K562 (cell line): ENCODE measurements at regions not wholly inside any gene's neighbourhood (a gene's known extent, or its start where the extent isn't known, plus 50 kb on each side); places are given as distances from the start of the nearest gene placed in this dataset.
A peak's percentile ranks its signal among the peaks of the same experiment; 100 is the strongest.

Experiments
- ATAC-seq: fragments of 200-7000 bp; cut with Tn5 transposase; 3 replicates; pipeline ENCODE4 v1.9.1; 2020; ENCODE audit warnings: moderate library complexity
- BruUV-seq: library from RNA; stranded (reverse); fragments of 400-500 nt; replicated peaks from 2 replicates; lab custom pipeline; 2021; lab: Mats Ljungman, UMichigan
- CTCF ChIA-PET: fragments of 300-600 bp; formaldehyde crosslinking; extraction: SDS; loops from one replicate; lab custom pipeline; 2021; ENCODE audit warnings: low intra/inter-chr PET ratio; lab: Yijun Ruan, JAX
- POLR2A ChIA-PET: fragments of 300-600, 350-650 bp; sonication (Branson Sonifier 250); formaldehyde crosslinking; extraction: SDS; loops from one replicate; lab custom pipeline; 2021; ENCODE audit warnings: antibody characterized with exemption, inconsistent platforms; lab: Yijun Ruan, JAX
- DNase-seq, 4 experiments: peaks; one replicate each; pipeline versions ENCODE4 v3.0.0 to v3.0.0-alpha.2; 2011 to 2018; ENCODE audit warnings: low spot score in 3 of 4, mixed read lengths in 3 of 4; ENCODE audit errors: extremely low read depth in 1 of 4
- FAIRE-seq: peaks from 2 replicates; lab custom pipeline; 2011; peaks lifted over from hg19 to GRCh38; lab: Jason Lieb, UNC
- H2AFZ ChIP-seq: 2 replicates; pipeline ENCODE4 v1.6.0; 2011; ENCODE audit warnings: low read depth, low read length, control low read depth, inconsistent platforms
- H3K27ac ChIP-seq: fragments of 200-600 bp; 3 replicates; pipeline ENCODE4 v1.8.0; 2011; ENCODE audit warnings: low read depth, mild to moderate bottlenecking, control low read depth, inconsistent platforms, low read length, moderate library complexity, mixed read lengths; ENCODE audit errors: extremely low read depth
- H3K27me3 ChIP-seq, 2 experiments: fragments of 300-600 bp in 1 of 2; 2 replicates in 1 of 2; 3 replicates in 1 of 2; pipeline versions ENCODE4 v1.6.0 to v1.8.0; 2011; ENCODE audit warnings: inconsistent platforms in 2 of 2, low read length in 2 of 2, mild to moderate bottlenecking in 1 of 2, mixed read lengths in 1 of 2, moderate library complexity in 1 of 2; ENCODE audit not compliant: control insufficient read depth in 2 of 2, insufficient read depth in 2 of 2
- H3K36me3 ChIP-seq: fragments of 300-600 bp; 3 replicates; pipeline ENCODE4 v1.8.0; 2011; ENCODE audit warnings: mild to moderate bottlenecking, low read length, inconsistent platforms; ENCODE audit not compliant: control insufficient read depth, insufficient read depth
- H3K4me1 ChIP-seq, 2 experiments: fragments of 200-600 bp in 1 of 2; replicated peaks in 1 of 2; 2 replicates in 1 of 2; 3 replicates in 1 of 2; pipeline versions ENCODE4 v1.5.1 to v1.8.0; 2011; ENCODE audit warnings: inconsistent platforms in 2 of 2, low read length in 2 of 2, mild to moderate bottlenecking in 1 of 2, mixed read lengths in 1 of 2, moderate library complexity in 1 of 2; ENCODE audit not compliant: control insufficient read depth in 2 of 2, insufficient read depth in 2 of 2
- H3K4me2 ChIP-seq: 2 replicates; pipeline ENCODE4 v1.6.1; 2011; ENCODE audit warnings: low read length, control low read depth, inconsistent platforms, mixed read lengths; ENCODE audit not compliant: insufficient read depth
- H3K4me3 ChIP-seq: fragments of 200-600 bp; sonication (generic), shearing (Covaris generic); 2 replicates; pipeline ENCODE4 v1.5.1; 2016; ENCODE audit warnings: control low read depth, inconsistent platforms
- H3K79me2 ChIP-seq: fragments of 200-600 bp; 3 replicates; pipeline ENCODE4 v1.8.0; 2011; ENCODE audit warnings: low read length, inconsistent platforms; ENCODE audit not compliant: control insufficient read depth, insufficient read depth
- H3K9ac ChIP-seq, 2 experiments: 2 replicates each; pipeline versions ENCODE4 v1.6.0 to v1.6.1; 2011; ENCODE audit warnings: low read depth in 2 of 2, low read length in 2 of 2, control low read depth in 1 of 2, inconsistent platforms in 1 of 2, mild to moderate bottlenecking in 1 of 2, mixed read lengths in 1 of 2; ENCODE audit not compliant: insufficient read depth in 1 of 2
- H3K9me1 ChIP-seq: one replicate; pipeline ENCODE4 v1.6.0; 2011; ENCODE audit warnings: inconsistent platforms, mild to moderate bottlenecking, low read length, moderate library complexity; ENCODE audit not compliant: control insufficient read depth, insufficient read depth
- H3K9me3 ChIP-seq: replicated peaks from 2 replicates; pipeline ENCODE4 v1.5.1; 2011; ENCODE audit warnings: low read depth, low read length, inconsistent platforms; ENCODE audit not compliant: control insufficient read depth, insufficient read depth
- H4K20me1 ChIP-seq: replicated peaks from 2 replicates; pipeline ENCODE4 v1.6.1; 2011; ENCODE audit warnings: low read length, inconsistent platforms, mixed read lengths; ENCODE audit not compliant: control insufficient read depth, insufficient read depth
- FUS ChIP-seq: fragments of 200-400 bp; formaldehyde crosslinking; optimal IDR thresholded peaks from 2 replicates; pipeline ENCODE3; 2017; ENCODE audit warnings: low read depth, low read length
- HMG20B ChIP-seq: fragments of 250-450 bp; sonication (Bioruptor Pico); IDR thresholded peaks from 2 replicates; pipeline ENCODE4 v1.5.0; 2021; ENCODE audit warnings: mild to moderate bottlenecking
- MAFK ChIP-seq: IDR thresholded peaks from 2 replicates; pipeline ENCODE4 v1.6.1; 2011; ENCODE audit warnings: low read length, improper control_type of control experiment
- MIER1 ChIP-seq: fragments of 450-650 bp; IDR thresholded peaks from 2 replicates; pipeline ENCODE4 v1.6.1; 2016; ENCODE audit warnings: antibody characterized with exemption, mild to moderate bottlenecking, low read depth
- PCBP1 ChIP-seq: fragments of 200-400 bp; formaldehyde crosslinking; IDR thresholded peaks from 2 replicates; pipeline ENCODE4 v1.6.1; 2018; ENCODE audit warnings: mild to moderate bottlenecking, low read depth, low read length; ENCODE audit not compliant: poor library complexity, severe bottlenecking
- PRMT5 ChIP-seq: sonication (generic); formaldehyde crosslinking; IDR thresholded peaks from 2 replicates; pipeline ENCODE4 v1.5.0; 2020; ENCODE audit warnings: missing genetic modification reagents
- PTRF ChIP-seq: fragments of 450-650 bp; IDR thresholded peaks from 2 replicates; pipeline ENCODE4 v1.6.1; 2016; ENCODE audit warnings: mild to moderate bottlenecking, missing genetic modification characterization, missing compliant biosample characterization
- RAD21 ChIP-seq, 2 experiments: fragments of 250-450 bp in 1 of 2; fragments of 450-650 bp in 1 of 2; sonication (Bioruptor Pico) in 1 of 2; formaldehyde crosslinking in 1 of 2; IDR thresholded peaks in 1 of 2; conservative IDR thresholded peaks in 1 of 2; 2 replicates each; pipeline versions ENCODE4 v1.4.0 to v1.8.0; 2020 to 2022; ENCODE audit warnings: mild to moderate bottlenecking in 2 of 2, moderate library complexity in 1 of 2
- RBBP5 ChIP-seq: fragments of 200-600 bp; sonication (generic); IDR thresholded peaks from 2 replicates; pipeline ENCODE4 v1.6.1; 2012; ENCODE audit warnings: borderline replicate concordance, mild to moderate bottlenecking, low read length, control low read depth, inconsistent platforms; ENCODE audit not compliant: insufficient read depth, poor library complexity, severe bottlenecking
- SIN3A ChIP-seq, 2 experiments: fragments of 150-350 bp in 1 of 2; IDR thresholded peaks; 2 replicates each; pipeline ENCODE4 v1.6.1; 2011 to 2016; ENCODE audit warnings: borderline replicate concordance in 2 of 2, low read depth in 2 of 2, low read length in 2 of 2, mild to moderate bottlenecking in 2 of 2, moderate library complexity in 2 of 2; ENCODE audit not compliant: control insufficient read depth in 1 of 2
- ZKSCAN3 ChIP-seq: fragments of 250-450 bp; sonication (Bioruptor Pico); IDR thresholded peaks from 2 replicates; pipeline ENCODE4 v1.4.0; 2020
- ZNF121 ChIP-seq: sonication (generic); formaldehyde crosslinking; conservative IDR thresholded peaks from 2 replicates; pipeline ENCODE4 v1.8.0; 2022; ENCODE audit warnings: missing genetic modification reagents
- ZNF274 ChIP-seq: IDR thresholded peaks from 2 replicates; pipeline ENCODE4 v1.6.1; 2011; ENCODE audit warnings: low read depth, mild to moderate bottlenecking, low read length, moderate library complexity, borderline replicate concordance
- ZNF316 ChIP-seq: fragments of 450-650 bp; IDR thresholded peaks from 2 replicates; pipeline ENCODE4 v1.6.1; 2016
- ZNF324 ChIP-seq: fragments of 250-450 bp; sonication (Bioruptor Pico); IDR thresholded peaks from 2 replicates; pipeline ENCODE4 v1.4.0; 2020; ENCODE audit warnings: mild to moderate bottlenecking
- ZNF507 ChIP-seq: conservative IDR thresholded peaks from 2 replicates; pipeline ENCODE4 v1.6.1; 2017; ENCODE audit warnings: missing genetic modification characterization, missing compliant biosample characterization
- WGBS: fragments of 100-300 bp; shearing (Covaris generic); methylation state at CpG from one replicate; pipeline ENCODE4 v1.1.6; 2016; ENCODE audit warnings: low coverage, mixed read lengths; ENCODE audit not compliant: insufficient coverage; ENCODE audit errors: missing lambda C conversion rate; 5-methylcytosine and 5-hydroxymethylcytosine counted together
- in situ Hi-C: fragments of 300-500 bp; cut with MboI; formaldehyde crosslinking; loops from 4 replicates; pipeline ENCODE4 v1.15.0; 2018; ENCODE audit warnings: inconsistent platforms, mixed read lengths
- intact Hi-C: fragments of 100-400 bp; cut with micrococcal nuclease; formaldehyde crosslinking; loops from 2 replicates; pipeline ENCODE4 v1.14.2; 2022
- TF ChIP-seq, protein P1 (sequence below): fragments of 450-650 bp; formaldehyde crosslinking; IDR thresholded peaks from 2 replicates; pipeline ENCODE4 v1.4.0; 2020; ENCODE audit warnings: mild to moderate bottlenecking, moderate library complexity
- TF ChIP-seq, protein P2 (sequence below): sonication (generic); formaldehyde crosslinking; IDR thresholded peaks from 2 replicates; pipeline ENCODE4 v1.5.0; 2020; ENCODE audit warnings: missing genetic modification reagents

DNA sequence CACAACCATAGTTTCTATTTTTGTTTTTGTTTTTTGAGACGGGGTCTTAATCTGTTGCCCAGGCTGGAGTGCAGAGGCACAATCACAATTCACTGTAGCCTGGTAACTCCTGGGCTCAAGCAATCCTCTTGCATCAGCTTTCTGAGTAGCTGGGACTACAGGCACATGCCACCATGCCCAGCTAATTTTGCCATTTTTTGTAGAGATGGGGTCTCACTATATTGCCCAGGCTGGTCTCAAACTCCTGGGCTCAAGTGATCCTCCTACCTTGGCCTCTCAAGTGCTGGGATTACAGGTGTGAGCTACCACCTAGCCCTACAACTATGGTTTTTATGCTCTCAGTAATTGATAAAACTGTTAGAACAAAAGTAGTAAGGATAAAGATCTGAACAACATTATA, 147.5 kb upstream of the SHB start:
- H3K4me1 ChIP-seq = no peaks in the 10 kb centered on the region; a peak in 1 of 5 replicates
- in situ Hi-C loops = no loop called here

GRCh38 chr9:38215465-38215864, 146.4 kb upstream of the SHB start:
- POLR2A ChIA-PET = interaction anchor here (0.6 to 1.5 kb wide), 2 partner anchors 8 to 834 kb away, joined by 3 to 4 read pairs; no protein-coding TSS in a partner anchor
- 2% methylated on average over 3 of the region's 3 CpGs for WGBS
- DNase-seq = peak in 1 of 4 experiments; percentile 28
- TF ChIP-seq ZNF507 (tag) (no peak), PTRF (tag) (no peak), PRMT5 (CRISPR knock-in tag) (no peak), FUS (no peak), MAFK (peak; percentile 46; the same call in 1 of the 2 replicates), ZNF324 (CRISPR knock-in tag) (no peak), MIER1 (no peak), ZKSCAN3 (CRISPR knock-in tag) (no peak), SIN3A (IDR thresholded peaks at IDR 0.05; ENCODE audit: borderline replicate concordance in 2 of 2, control insufficient read depth in 1 of 2, low read depth in 2 of 2, low read length in 2 of 2) (no peak), ZNF316 (peak; percentile 61; the same call in 1 of the 2 replicates), PCBP1 (no peak), ZNF274 (no peak)
- TF ChIP-seq, protein P1, sequence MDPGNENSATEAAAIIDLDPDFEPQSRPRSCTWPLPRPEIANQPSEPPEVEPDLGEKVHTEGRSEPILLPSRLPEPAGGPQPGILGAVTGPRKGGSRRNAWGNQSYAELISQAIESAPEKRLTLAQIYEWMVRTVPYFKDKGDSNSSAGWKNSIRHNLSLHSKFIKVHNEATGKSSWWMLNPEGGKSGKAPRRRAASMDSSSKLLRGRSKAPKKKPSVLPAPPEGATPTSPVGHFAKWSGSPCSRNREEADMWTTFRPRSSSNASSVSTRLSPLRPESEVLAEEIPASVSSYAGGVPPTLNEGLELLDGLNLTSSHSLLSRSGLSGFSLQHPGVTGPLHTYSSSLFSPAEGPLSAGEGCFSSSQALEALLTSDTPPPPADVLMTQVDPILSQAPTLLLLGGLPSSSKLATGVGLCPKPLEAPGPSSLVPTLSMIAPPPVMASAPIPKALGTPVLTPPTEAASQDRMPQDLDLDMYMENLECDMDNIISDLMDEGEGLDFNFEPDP (CRISPR knock-in tag) = no peak
- TF ChIP-seq, protein P2, sequence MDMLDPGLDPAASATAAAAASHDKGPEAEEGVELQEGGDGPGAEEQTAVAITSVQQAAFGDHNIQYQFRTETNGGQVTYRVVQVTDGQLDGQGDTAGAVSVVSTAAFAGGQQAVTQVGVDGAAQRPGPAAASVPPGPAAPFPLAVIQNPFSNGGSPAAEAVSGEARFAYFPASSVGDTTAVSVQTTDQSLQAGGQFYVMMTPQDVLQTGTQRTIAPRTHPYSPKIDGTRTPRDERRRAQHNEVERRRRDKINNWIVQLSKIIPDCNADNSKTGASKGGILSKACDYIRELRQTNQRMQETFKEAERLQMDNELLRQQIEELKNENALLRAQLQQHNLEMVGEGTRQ = no peak

More for the DNA sequence above, 147.5 kb upstream of the SHB start:
- H2AFZ ChIP-seq = no peak overlapping the region
- H3K27me3 ChIP-seq = peaks cover 5 to 11% of the 10 kb centered on the region in 2 experiments; a peak in 4 of 5 replicates
- FAIRE-seq (no peak), ATAC-seq (no peak), DNase-seq (no peak)
- no peak overlapping the region for H3K27ac ChIP-seq
- WGBS = 12% methylated on average over 1 of the region's 1 CpG
- CTCF ChIA-PET = no interaction called here
- BruUV-seq = no TSS peak
- no peaks in the 10 kb centered on the region for H4K20me1 ChIP-seq
- POLR2A ChIA-PET = interaction anchor here (0.7 to 1.5 kb wide), 2 partner anchors 8 to 9 kb away, joined by 4 to 5 read pairs; no protein-coding TSS in a partner anchor
- intact Hi-C loops = no loop called here
- H3K79me2 ChIP-seq = no peaks in the 10 kb centered on the region
- no peak overlapping the region for H3K4me2 ChIP-seq
- H3K9me3 ChIP-seq = no peaks in the 10 kb centered on the region
- no peaks in the 10 kb centered on the region for H3K36me3 ChIP-seq
- no peaks in the 10 kb centered on the region for H3K9me1 ChIP-seq
- no peak overlapping the region for H3K9ac ChIP-seq
- H3K4me3 ChIP-seq = no peak overlapping the region
- no peak for TF ChIP-seq HMG20B (CRISPR knock-in tag)
- TF ChIP-seq RBBP5 = no peak
- TF ChIP-seq RAD21 (CRISPR knock-in tag; conservative IDR thresholded peaks at IDR 0.05 in 1 of 2, IDR thresholded peaks at IDR 0.05 in 1 of 2) = no peak
- TF ChIP-seq ZNF121 (CRISPR knock-in tag) = peak; percentile 55; the same call in 1 of the 2 replicates

More at GRCh38 chr9:38215465-38215864, 146.4 kb upstream of the SHB start:
- H3K36me3 ChIP-seq = no peaks in the 10 kb centered on the region
- BruUV-seq = no TSS peak
- H3K79me2 ChIP-seq = no peaks in the 10 kb centered on the region
- H4K20me1 ChIP-seq = no peaks in the 10 kb centered on the region
- no peaks in the 10 kb centered on the region for H3K9me1 ChIP-seq
- H3K27ac ChIP-seq = no peak overlapping the region
- H3K4me1 ChIP-seq = no peaks in the 10 kb centered on the region; a peak in 1 of 5 replicates
- intact Hi-C loops = no loop called here
- H3K9me3 ChIP-seq = no peaks in the 10 kb centered on the region
- H3K4me3 ChIP-seq = no peak overlapping the region
- peaks cover 5 to 11% of the 10 kb centered on the region in 2 experiments; a peak in 3 of 5 replicates for H3K27me3 ChIP-seq
- H3K9ac ChIP-seq = no peak overlapping the region
- CTCF ChIA-PET = no interaction called here
- FAIRE-seq (no peak), ATAC-seq (peak; percentile 47; the same call in 1 of the 3 replicates)
- no peak overlapping the region for H2AFZ ChIP-seq
- no peak overlapping the region for H3K4me2 ChIP-seq
- in situ Hi-C loops = no loop called here
